ENCODE measurements at regions not wholly inside any gene's neighbourhood (a gene's known extent, or its start where the extent isn't known, plus 50 kb on each side); places are given as distances from the start of the nearest gene placed in this dataset.

GRCh38 chr13:22135446-22135845 is 464.6 kb downstream of the FGF9 start:
- DNase-seq, result no peak

- DNase-seq, result no peak
Measured at GRCh38 chr13:22137361-22138050, 466.6 kb downstream of the FGF9 start.

- no peak for DNase-seq
Measured at GRCh38 chr13:22138947-22139346, 468.1 kb downstream of the FGF9 start.

- DNase-seq, result no peak
Measured at GRCh38 chr13:22141716-22142115, 470.8 kb downstream of the FGF9 start.

GRCh38 chr13:22143671-22144070 is 472.8 kb downstream of the FGF9 start:
- DNase-seq, result no peak

GRCh38 chr13:22144806-22145205 is 473.9 kb downstream of the FGF9 start:
- no peak for DNase-seq

- DNase-seq, result no peak
Measured at GRCh38 chr13:22148187-22148586, 477.3 kb downstream of the FGF9 start.

GRCh38 chr13:22152751-22153150 is 481.9 kb downstream of the FGF9 start:
- no peak for DNase-seq

- DNase-seq, result no peak
Measured at GRCh38 chr13:22154041-22154440, 483.2 kb downstream of the FGF9 start.

- no peak for DNase-seq
Measured at GRCh38 chr13:22161871-22162270, 491.0 kb downstream of the FGF9 start.

- no peak for DNase-seq
Measured at GRCh38 chr13:22162889-22163288, 492.0 kb downstream of the FGF9 start.

- no peak for DNase-seq
Measured at GRCh38 chr13:22168437-22169190, 497.7 kb downstream of the FGF9 start.

GRCh38 chr13:22169473-22169872 is 498.6 kb downstream of the FGF9 start:
- no peak for DNase-seq

GRCh38 chr13:22173610-22174009 is 502.7 kb downstream of the FGF9 start:
- no peak for DNase-seq

- DNase-seq, result no peak
Measured at GRCh38 chr13:22175241-22175640, 504.4 kb downstream of the FGF9 start.

- no peak for DNase-seq
Measured at GRCh38 chr13:22175815-22176214, 504.9 kb downstream of the FGF9 start.

- DNase-seq, result peak; percentile 18
Measured at GRCh38 chr13:22176968-22177520, 506.2 kb downstream of the FGF9 start.

- no peak for DNase-seq
Measured at GRCh38 chr13:22178878-22179277, 508.0 kb downstream of the FGF9 start.

- DNase-seq, result no peak
Measured at GRCh38 chr13:22187329-22187728, 516.5 kb downstream of the FGF9 start.

GRCh38 chr13:22189176-22190048 is 518.5 kb downstream of the FGF9 start:
- no peak for DNase-seq

- DNase-seq, result no peak
Measured at GRCh38 chr13:22193070-22193469, 522.2 kb downstream of the FGF9 start.

- peak; percentile 38 for DNase-seq
Measured at GRCh38 chr13:22194106-22194805, 523.4 kb downstream of the FGF9 start.

- no peak for DNase-seq
Measured at GRCh38 chr13:22195726-22196125, 524.9 kb downstream of the FGF9 start.

All from NCI-H1092 treated with DMSO at 0.1 percent for 48 hours (cell line).